Skeletal muscle cell (primary cell): ENCODE measurements at regions not wholly inside any gene's neighbourhood (a gene's known extent, or its start where the extent isn't known, plus 50 kb on each side); places are given as distances from the start of the nearest gene placed in this dataset.

ENCODE experiments used
- DNase-seq: peaks from one replicate; pipeline ENCODE4 v3.0.0-alpha.2; 2010; ENCODE audit warnings: low read depth
- H3K4me3 ChIP-seq: 2 replicates; pipeline ENCODE4 v1.5.1; 2011; ENCODE audit warnings: low read depth, mild to moderate bottlenecking, control low read depth, low read length, moderate library complexity

- H3K4me3 ChIP-seq, result no peak overlapping the region
- peak; percentile 99 for DNase-seq
Measured at GRCh38 chr3:159928666-159929065, 60.0 kb upstream of the IL12A start.

- no peak overlapping the region for H3K4me3 ChIP-seq
- DNase-seq, result peak; percentile 73
Measured at GRCh38 chr3:159929171-159930141, 59.2 kb upstream of the IL12A start.

GRCh38 chr3:159934216-159934615 lies 54.4 kb upstream of the IL12A start:
- no peak for DNase-seq

GRCh38 chr3:159936541-159936940 lies 52.1 kb upstream of the IL12A start:
- no peak overlapping the region for H3K4me3 ChIP-seq
- no peak for DNase-seq

More at GRCh38 chr3:159934216-159934615, 54.4 kb upstream of the IL12A start:
- H3K4me3 ChIP-seq, result no peak overlapping the region

GRCh38 chr3:159937561-159938166 lies 51.0 kb upstream of the IL12A start:
- no peak overlapping the region for H3K4me3 ChIP-seq
- DNase-seq, result no peak

GRCh38 chr3:159938714-159939113 lies 49.9 kb upstream of the IL12A start:
- no peak overlapping the region for H3K4me3 ChIP-seq
- no peak for DNase-seq
